Tibial nerve (tissue), 4 donors: ENCODE measurements at regions not wholly inside any gene's neighbourhood (a gene's known extent, or its start where the extent isn't known, plus 50 kb on each side); places are given as distances from the start of the nearest gene placed in this dataset.

Experiments
- CTCF ChIP-seq, 5 experiments: fragments of 200-600 bp in 3 of 5; fragments of 450-650 bp in 2 of 5; sonication (generic) in 3 of 5; IDR thresholded peaks; one replicate each; pipeline ENCODE4 v1.5.1; 2016 to 2019; ENCODE audit warnings: antibody characterized with exemption in 5 of 5, mild to moderate bottlenecking in 3 of 5, moderate library complexity in 2 of 5
- EP300 ChIP-seq, 2 donors: sonication (generic); formaldehyde crosslinking; IDR thresholded peaks; one replicate each; pipeline ENCODE4 v1.6.1; 2017; ENCODE audit warnings: antibody characterized with exemption in 2 of 2, mild to moderate bottlenecking in 1 of 2
- POLR2A ChIP-seq, 2 donors: fragments of 450-650 bp; IDR thresholded peaks; one replicate each; pipeline ENCODE4 v1.6.1; 2017; ENCODE audit warnings: antibody characterized with exemption in 2 of 2, mild to moderate bottlenecking in 2 of 2, moderate library complexity in 2 of 2

GRCh38 chr2:226464380-226464779 is 335.2 kb downstream of the IRS1 start:
- TF ChIP-seq CTCF (IDR thresholded peaks at IDR 0.05) (no peak), EP300 (IDR thresholded peaks at IDR 0.05) (no peak), POLR2A (IDR thresholded peaks at IDR 0.05) (no peak)
